NCI-H1694 (cell line): ENCODE measurements at regions not wholly inside any gene's neighbourhood (a gene's known extent, or its start where the extent isn't known, plus 50 kb on each side); places are given as distances from the start of the nearest gene placed in this dataset.
"Not testable (repeated sequence)": the region's sequence is repeated elsewhere in the genome, so short reads cannot be mapped to it uniquely, and the experiment has no call there.

Experiments used
- DNase-seq: peaks from one replicate; lab custom pipeline; 2025; lab: John Stamatoyannopoulos, UW

DNA sequence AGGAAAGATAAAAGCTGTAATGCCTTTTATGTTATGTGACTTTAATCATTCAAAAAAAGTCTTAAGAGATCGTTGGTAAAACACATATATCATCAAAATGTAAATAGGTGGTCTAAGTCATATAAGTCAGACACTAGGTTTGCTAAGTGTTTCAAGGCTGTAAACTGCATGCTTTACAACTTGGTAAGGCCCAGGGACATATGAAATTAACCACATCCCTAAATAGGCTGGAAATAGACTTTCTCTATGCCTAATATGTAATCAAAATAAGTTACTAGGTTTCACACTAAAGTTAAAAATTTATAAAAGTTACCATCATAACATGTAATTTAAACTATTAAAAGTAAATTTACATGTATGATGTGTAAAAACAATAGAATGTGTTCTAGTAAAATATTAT, 946.3 kb upstream of the LRATD1 start:
- DNase-seq: no peak

DNA sequence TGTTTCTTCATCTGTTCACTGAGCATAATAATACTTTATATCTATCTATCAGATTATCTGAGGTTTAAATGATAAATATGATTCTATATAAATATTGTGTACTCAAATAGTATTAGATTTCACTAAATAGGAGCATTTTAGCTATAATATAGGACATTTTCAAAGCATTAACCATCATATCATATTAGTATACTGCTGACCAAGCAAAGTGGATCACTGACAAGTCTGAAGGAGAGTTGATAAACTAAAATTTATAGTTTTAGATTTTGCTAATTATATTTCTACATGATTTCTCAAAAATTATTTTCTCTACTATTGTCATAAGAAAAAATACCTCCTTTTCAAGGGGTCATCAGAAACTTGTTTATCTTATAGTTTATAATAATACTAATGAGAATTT, 937.8 kb upstream of the LRATD1 start:
- DNase-seq: no peak

DNA sequence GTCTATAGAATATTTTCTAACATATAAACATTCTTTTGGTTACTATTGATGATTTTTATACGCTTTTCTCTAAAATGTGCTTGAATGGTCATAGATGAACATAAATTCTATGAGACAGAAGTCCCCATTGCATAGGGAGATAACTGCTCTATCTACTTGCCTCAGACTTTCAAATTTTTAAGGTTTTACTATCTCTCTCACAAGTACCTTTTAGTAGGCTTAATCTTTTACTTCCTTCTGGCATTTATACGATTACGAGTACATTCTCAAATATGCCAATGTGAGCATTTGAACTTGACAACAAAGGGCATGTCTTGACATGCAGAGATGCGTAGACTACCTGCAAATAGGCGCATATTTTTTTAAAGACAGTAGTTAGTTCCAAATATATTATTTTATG, 935.9 kb upstream of the LRATD1 start:
- no peak for DNase-seq

DNA sequence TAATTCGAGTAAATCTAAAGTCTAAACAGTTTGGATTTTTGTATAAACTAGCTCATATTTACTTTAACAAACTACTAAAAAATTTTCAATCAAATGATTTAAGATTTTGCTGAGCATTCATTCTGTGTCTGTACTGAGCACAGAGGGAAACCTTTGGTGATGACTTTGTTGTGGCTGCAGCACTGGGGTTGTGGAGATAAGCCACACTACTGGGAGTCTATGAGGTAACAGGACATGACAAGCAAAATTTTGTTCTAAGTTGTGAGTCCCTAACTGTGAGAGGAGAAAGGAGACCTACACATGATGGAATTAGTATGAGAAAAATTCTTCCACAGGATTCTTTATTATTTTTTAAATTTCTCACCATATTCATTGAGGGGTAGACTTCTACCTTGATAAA, 933.7 kb upstream of the LRATD1 start:
- no peak for DNase-seq

DNA sequence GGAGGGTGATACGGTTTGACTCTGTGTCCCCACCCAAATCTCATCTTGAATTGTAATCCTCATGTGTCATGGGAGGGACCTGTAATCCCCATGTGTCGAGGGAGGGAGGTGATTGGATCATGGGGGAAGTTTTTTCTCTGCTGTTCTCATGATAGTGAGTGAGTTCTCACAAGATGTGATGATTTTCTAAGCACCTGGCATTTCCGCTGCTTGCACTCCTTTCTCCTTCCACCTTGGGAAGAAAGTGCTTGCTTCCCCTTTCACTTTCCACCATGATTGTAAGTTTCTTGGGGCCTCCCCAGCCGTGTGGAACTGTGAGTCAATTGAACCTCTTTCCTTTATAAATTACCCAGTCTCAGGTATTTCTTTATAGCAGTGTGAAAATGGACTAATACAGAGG, 932.6 kb upstream of the LRATD1 start:
- not testable (repeated sequence) for DNase-seq

DNA sequence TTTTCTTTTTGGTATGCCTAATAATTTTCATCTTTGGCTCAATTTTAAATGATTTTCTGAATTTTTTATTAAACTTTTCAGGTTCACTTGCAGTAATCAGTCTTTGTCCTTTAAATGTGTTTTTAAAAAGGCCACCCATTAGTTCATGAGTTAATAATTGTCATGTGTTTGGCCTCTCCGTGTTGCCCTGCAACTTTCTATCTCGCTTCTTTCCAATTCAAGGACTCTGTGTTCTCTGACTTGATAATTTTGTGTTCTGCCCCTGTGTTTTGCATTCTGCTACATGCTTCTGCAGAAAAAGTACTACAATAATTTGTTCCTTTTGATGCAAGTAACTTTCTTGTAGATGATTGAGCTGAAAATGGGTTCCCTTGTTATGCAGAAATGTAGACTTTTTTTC, 921.4 kb upstream of the LRATD1 start:
- no peak for DNase-seq

DNA sequence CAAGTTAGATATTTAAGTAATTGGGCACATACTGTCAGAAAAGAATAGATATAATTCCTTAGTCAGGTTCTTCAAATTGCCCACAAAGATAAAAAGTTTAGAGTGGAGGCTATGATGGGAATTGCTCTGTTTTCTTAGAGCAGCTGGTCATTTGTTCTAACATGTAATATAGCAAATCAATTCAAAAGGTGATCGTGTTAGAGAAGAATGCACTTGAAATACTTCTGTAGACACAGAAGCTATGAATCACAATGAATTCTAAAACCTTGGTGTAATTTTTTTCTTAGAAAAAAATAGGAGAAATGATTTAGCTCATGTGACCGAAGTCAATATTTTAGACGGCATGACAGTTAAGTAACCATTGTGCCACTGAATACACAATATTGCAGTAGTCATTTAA, 918.1 kb upstream of the LRATD1 start:
- DNase-seq: no peak

DNA sequence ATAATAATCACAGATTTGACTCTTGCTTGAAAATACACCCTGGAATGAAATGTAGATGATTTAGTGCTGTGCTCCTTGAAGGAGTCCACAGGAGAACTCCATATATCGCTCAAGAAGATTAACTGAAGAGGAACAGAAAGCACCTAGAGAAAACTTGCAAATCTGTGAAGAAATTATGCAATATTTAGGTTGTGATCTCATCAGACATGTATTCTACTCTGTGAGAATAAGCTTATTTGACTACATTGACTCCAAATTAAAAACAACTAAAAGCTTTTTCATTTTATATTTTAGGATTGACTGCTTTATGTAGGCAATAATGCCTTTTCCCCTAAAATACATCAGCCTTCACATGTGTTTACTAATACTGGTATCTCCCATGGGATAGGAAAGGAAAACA, 906.6 kb upstream of the LRATD1 start:
- no peak for DNase-seq

DNA sequence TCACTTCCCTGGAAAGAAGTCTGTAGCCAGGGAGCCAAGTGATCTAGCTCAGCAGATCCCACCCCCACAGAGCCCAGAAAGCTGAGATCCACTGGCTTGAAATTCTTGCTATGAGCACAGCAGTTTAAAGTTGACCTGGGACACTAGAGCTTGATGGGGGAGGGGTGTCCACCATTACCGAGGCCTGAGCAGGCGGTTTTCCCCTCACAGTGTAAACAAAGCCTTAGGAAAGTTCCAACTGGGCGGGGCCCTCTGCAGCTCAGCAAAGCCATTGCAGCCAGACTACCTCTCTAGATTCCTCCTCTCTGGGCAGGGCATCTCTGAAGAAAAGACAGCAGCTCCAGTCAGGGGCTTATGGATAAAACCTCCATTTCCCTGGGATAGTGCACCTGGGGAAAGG, 887.2 kb upstream of the LRATD1 start:
- no peak for DNase-seq

DNA sequence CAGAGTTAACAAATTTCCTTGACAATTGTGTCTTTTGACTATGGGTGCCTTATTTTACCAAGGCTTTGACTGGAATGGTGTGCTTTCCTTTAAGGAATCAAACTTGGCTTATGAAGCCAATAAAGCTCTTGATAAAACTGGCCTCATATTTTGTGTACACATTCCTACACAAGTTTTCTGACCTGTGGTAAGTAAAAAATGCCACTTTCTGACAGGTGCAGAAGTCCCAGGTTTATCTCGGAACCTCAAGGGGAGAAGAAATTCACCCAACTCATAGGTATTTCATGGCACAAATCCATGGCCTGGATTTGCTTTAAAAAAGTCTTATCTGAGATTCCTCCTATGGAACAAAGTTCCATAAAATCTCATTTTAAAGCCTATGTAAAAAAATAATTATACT, 880.6 kb upstream of the LRATD1 start:
- DNase-seq: no peak

DNA sequence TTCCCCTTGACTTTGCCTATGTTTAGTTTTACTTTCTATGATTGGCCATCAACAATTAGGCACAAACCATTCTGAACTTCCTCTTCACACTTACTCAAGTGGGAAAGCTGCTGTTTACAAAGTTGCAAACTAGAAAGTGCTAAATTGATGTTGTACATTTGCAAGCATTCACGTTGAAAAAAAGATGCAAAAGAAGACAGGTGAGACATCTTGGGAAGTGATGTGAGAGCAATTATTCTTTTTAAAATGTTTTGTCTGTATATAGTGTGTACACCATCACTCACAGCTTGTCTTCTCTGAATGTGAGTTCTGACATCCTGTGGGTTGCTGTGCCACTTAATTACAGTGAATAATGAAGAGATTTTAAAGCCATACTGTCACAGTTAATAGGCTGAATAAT, 874.1 kb upstream of the LRATD1 start:
- DNase-seq: no peak

DNA sequence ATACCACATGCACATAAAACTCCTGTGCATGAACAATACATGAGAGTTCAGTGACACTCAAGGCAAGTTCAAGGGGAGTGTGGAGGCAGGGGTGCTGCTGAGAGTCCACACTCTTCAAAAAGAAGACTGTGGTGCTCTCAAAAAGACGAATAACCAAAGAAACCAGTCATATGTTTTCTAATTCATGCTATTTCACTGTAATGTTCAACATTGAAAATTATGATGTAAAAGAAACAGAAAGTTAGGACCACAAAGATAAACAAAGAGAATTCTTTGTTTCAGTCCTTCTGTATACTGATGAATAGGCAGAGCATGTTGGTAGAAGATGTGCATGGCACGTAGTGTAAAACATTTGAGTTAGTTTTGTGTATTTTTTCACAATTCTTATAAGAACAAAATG, 864.2 kb upstream of the LRATD1 start:
- no peak for DNase-seq

DNA sequence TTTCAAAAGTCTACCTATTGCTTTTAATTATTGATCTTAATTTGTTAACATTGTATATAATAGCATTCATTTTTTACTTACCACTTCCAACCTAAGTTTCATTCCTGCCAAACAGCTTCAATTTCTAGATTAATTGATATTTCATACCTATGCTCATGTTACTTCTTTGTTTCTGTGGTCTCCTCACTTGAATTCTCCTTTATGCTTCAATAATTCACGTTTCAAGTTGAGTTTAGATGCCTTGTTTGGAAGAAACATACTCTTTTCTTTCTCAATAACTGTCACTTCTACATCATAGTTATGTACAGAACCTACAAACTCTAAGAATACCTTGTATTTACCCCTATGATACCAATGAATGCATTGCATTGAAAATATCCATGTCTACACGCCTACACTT, 862.2 kb upstream of the LRATD1 start:
- no peak for DNase-seq

DNA sequence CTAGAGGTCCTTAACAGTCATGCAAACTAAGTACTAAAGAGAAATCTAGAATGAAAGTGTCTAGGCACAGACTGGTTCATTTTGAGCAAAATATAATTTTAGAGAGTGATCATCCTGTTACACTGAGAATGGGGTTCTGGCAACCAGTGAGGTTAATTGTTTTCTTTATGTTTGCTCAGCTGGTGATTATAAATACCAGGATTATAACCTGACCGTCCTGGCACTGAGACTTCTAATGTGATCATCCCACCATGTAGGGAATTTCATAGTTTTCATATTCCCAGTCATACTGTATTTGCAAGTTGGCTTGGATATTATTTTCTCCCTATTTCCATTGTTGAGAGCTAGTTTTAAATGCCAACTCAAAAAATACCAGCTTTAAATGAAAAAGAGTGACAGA, 852.5 kb upstream of the LRATD1 start:
- DNase-seq: no peak

DNA sequence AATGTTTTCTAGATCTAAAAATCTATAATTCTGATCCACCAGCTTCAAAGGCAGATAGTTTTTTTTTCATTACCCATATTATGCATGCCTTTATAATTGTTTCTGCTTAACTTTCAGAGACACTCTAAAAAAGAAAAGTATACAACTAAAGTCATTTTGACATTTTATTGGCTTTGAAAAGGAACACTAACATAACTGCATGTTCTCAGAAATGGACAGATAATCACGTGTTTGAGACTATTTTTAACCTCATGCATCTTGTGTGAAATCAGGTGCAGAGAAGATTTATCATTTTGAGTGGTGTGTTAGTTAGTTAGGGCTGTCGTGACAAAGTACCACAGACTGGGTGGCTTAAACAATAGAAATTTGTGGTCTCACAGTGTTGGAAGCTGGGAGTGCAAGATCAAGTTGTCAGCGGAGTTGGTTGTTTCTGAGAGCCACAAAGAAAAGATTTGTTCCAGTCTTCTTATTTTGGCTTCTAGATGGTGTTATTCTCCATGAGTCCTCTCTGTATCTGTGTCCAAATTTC, 841.4 kb upstream of the LRATD1 start:
- no peak for DNase-seq

DNA sequence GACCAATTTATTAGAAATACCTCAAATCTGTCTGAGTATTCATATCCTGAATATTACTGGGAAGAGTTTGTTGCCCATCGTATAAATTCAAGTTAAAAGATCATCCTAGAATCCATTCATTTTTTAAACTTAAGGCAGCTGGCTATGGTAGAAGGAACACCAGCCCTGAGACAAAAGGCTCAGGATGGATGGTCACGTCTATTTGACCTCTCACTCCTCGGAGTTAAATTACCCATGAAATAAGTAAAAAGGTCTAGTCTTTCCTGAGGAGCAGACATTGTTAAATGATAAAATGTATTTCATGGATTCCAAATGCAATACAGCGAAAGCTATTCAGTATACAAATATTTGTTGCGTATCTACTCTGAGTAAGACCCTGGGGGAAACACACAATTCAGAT, 826.0 kb upstream of the LRATD1 start:
- DNase-seq: no peak

DNA sequence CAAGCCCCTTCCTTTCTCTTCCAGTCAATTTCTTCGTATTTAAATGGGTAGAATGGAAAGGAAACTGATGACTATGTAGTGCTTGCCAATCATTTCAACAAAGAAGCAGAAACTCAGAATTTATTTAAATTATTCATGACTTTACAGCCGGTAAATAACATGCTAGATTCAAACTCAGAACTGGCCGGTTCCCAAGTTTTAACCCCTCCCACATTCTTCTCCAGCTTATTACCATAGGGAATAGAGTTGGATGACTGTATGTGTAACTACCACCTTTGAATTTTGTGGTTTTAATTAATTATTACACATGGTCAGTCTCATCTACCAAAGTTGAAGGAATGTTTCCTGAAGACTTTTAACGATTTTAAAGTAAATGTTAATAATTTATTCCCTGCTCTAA, 819.3 kb upstream of the LRATD1 start:
- DNase-seq: no peak

DNA sequence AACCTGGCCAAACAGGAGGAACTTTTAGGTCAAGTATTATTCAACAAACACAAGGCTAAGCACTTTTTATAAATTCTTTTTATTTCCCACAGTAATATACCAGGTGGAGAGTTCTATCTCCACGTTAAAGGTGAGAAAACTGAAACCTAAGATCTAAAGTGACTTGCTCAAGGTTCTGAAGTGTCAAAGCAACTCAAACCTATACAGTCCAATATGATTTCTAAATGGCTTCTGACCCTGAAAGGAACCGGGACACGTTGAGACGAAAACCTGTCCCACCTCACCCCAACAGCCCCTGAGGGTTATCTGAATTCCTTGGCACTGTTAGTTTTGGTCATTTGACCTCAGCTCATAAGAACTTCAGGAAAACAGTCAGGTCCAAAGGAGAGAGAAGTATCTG, 814.5 kb upstream of the LRATD1 start:
- no peak for DNase-seq

DNA sequence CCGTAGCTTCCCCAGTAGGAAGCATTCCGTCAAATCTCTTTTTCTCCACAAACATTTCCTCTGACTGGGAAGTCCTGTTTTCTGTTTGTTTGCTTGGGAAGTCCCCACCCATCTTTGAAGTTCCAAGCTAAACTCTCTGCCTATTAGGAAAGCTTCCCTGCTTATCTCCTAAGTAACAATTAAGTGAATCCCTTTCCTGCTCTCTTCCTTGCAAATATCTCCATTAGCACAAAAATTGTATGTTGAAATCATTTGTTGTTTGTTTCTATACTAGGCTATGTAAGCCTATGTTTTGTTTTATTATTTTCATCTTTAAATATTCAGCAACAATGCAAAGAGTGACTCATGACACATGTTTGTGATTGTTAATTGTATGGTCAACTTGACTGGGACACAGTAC, 812.6 kb upstream of the LRATD1 start:
- no peak for DNase-seq

DNA sequence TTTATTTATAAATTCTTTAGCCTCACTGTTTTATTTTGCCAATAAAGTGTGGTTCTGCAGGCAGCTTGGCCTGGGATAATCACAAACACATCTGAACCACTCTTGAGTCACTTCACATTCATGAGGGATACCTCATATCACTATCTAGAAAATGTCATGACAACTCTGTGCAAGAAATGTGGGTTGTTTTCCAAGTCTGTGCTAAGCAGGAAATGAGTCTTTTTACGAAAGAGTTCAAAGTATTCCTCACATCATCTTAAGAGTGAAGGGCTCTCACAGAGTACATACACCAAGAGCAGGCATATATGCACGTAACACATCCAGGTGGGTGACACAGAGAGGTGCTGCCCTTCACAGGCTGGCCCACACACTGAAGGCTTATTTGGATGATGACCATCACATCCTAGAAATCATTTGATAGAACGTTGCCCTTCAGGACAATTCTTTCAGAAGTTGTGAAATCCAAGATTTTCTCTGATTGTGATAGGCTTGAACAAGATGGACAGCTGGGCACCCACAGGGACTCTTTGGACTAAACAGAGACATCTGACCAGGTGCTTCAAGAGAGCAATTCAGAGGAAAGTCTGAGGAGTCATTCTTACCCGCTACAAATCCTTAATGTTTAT, 811.1 kb upstream of the LRATD1 start:
- DNase-seq: no peak

DNA sequence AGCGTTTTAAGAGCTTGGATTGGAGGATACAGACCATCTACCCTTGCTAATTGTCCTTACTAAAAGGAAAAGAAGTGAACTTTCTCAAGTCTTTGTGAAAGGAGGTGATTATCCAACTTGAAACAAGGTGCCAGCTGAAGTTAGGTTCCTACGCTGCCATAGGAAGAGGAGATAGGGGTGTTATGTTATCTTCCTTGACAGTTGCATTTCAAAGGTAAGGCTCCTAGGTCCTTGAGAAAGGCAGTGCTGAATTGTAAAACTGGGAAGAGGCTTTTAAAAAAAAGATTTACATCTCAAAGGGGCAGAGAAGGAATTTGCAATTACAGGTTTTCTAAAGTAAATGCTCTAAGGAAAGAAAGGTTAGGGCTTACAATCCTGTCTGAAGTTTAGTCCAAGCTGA, 810.2 kb upstream of the LRATD1 start:
- no peak for DNase-seq

DNA sequence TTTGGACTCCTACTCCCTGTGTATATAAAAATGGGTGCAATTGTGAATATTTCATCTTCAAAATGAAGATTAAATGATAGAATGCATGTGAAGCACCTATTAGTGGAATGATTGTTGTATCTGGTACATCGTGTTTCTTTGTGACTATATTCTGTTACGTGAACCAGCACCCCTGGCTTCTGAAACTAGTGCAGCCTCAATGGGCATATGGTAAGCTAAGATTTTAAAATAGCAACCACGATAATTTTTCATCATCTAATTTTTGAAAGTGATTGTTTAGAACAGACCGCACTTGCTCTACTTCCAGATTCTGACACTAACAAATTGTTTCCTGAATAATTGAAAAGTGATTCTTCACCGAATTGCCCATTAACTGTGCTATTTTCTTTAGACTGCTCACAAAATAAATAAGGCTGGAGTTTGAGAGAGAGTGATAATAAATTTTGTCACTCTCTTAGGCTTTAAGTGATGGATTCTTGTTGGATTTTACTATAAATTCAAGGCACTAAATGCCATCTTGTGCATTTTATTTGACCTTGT, 806.1 kb upstream of the LRATD1 start:
- no peak for DNase-seq

DNA sequence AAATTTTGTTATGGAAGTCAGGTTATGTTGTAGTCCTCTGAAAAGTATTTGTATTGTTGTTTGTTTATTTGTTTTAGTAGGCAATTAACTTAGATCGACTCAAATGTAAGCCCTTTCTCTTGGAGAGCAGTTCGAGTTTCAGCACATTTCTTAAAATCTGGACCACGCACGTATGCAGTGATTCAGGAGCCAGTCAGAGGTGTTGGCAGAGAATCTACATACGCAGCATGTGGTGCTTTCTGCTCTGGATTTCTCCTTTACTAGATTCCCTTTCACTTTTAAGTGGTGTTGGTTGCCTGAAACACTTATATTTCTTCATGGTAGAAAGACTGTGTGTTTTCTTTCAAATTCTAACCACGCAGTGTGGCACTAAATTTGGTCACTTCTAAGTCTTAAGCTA, 773.9 kb upstream of the LRATD1 start:
- DNase-seq: no peak

DNA sequence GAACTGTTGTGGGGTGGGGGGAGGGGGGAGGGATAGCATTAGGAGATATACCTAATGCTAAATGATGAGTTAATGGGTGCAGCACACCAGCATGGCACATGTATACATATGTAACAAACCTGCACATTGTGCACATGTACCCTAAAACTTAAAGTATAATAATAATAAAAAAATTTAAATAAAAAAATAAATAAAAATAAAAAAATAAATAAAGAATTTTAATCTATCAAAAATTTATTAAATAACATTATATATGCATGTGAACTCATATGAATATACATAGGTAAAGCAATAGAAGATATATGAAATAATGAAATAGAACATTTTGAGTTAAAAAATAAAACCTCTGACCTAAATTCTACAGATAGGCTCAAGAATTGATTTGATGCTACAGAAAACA, 764.2 kb upstream of the LRATD1 start:
- DNase-seq: not testable (repeated sequence)
